GM19328 (cell line): ENCODE measurements at regions not wholly inside any gene's neighbourhood (a gene's known extent, or its start where the extent isn't known, plus 50 kb on each side); places are given as distances from the start of the nearest gene placed in this dataset.
"Not testable (repeated sequence)": the region's sequence is repeated elsewhere in the genome, so short reads cannot be mapped to it uniquely, and the experiment has no call there.

Experiments
- ATAC-seq: cut with Tn5 transposase; IDR thresholded peaks from one replicate; pipeline ENCODE4 v1.9.1; 2021; ENCODE audit warnings: mild to moderate bottlenecking, moderate library complexity; ENCODE audit not compliant: unreplicated experiment

DNA sequence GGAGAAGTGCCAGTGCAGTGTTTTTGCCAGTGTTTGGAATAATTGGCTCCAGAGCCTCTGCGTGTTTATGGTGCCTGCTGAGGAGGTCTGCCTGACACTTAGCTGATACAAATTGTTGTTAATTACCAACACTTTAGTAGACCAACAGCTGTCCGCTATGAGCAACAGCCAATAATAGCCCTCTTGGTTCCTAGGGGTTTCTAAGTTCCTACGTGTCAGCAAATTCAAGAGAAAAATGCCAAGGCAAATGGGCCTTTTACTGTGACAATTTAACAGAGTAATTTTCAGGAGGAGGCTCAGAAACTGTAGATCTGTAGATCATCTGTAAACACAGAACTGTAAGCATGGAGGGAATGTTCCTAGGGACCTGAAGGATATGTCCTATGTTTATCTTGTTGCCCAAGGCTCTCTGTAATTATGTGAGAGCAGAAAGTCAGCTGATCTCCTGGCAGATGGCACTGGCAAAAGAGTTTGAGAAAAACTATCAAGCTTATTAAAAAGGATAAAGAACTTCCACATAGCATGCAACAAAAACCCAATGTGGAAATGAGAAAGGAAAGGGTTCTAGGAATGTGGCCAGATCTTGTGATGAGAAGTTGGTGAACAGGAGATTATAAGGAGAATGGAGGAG is 157.7 kb downstream of the GJA1 start:
- ATAC-seq: no peak

DNA sequence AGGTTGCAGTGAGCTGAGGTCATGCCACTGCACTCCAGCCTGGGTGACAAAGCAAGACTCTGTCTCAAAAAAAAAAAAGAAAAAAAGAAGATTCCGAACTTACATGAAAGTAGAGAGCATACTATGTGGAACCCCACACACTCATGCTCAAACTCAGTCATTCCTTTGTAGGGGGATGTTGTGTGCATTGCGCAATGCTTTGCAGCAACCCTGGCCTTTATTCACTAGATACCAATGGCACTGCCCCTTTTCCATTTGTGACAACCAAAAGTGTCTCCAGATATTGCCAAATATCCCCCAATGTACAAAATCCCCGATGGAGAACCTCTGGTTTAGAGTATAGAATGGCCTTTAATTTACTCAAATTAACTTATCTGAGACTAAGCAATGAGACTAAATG is 158.6 kb downstream of the GJA1 start:
- no peak for ATAC-seq

GRCh38 chr6:121595646-121596045 is 160.2 kb downstream of the GJA1 start:
- ATAC-seq: no peak

- ATAC-seq: no peak
Measured at GRCh38 chr6:121596441-121596840, 161.0 kb downstream of the GJA1 start.

- ATAC-seq: no peak
Measured at GRCh38 chr6:121597654-121598053, 162.2 kb downstream of the GJA1 start.

- not testable (repeated sequence) for ATAC-seq
Measured at GRCh38 chr6:121599331-121599730, 163.9 kb downstream of the GJA1 start.

DNA sequence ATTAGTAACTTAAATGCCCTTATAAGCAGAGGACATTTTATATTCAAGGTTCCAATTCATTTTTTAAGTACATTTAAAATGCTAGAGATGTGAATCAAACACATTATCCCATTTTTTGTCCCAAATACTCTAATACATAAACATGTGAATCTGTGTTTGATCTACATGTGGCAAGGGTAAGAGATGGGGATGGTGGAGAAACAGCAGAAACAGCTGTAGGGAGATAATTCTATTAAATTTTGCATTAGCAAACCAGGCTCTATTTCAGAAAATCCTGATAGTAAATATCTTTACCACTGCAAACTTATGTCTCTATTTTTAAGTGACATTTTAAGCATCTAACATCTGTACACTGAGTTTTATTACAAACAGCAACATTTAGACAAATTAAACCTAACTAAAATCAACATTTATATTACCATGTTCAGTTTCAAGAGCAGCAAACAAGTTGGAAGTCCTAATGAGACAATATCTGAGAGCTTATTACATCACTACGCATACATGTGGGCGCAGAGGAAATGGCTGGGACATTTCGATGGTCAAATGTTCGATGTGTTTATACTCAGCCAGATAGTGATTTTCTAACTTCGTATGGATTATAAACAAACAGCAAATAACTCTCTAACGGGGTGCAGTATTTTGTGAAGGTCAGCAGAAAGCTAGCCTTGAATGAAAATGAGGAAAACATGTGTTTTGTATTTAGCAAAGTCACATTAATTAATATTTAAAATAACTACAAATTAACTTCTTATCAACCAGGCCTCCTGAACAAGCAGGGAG is 165.1 kb downstream of the GJA1 start:
- ATAC-seq: no peak

DNA sequence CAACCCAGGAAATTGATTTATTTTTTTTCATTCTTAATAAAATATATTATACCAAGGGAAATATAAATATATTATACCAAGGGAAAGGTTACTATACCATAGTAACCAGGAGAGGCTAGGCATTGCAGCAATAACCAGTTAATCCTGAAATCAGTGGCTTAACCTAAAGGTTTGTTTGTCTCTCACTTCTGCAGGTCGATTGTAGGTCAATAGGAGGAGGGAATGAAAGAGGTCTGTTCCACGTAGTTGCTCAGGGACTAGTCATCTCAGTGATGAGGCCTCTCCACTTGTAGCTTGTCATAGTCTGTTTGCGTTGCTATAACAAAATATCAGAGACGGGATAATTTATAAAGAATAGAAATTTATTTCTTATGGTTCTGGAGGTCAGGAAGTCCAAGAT is 168.0 kb downstream of the GJA1 start:
- ATAC-seq: no peak

- no peak for ATAC-seq
Measured at GRCh38 chr6:121607721-121608120, 172.3 kb downstream of the GJA1 start.

- no peak for ATAC-seq
Measured at GRCh38 chr6:121608270-121608669, 172.8 kb downstream of the GJA1 start.

GRCh38 chr6:121609281-121609680 is 173.8 kb downstream of the GJA1 start:
- ATAC-seq: no peak

DNA sequence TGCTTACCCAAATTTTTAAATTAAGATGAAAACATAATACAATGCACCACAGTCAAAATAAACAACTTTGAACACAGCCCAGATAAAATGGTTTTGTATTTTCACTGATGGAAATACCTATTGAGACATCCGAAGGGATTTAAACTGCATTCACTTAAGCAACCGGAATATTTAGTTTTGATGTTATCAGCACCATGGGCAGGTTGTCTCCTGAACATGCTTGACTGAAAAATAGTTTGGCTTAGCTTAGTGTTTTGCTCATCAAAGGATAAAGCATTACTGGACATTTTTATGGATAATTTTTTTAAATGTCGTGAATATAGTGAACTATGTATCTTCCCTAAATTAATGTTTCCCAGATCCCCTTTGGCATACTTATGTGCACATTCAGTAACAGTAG is 177.5 kb downstream of the GJA1 start:
- no peak for ATAC-seq

DNA sequence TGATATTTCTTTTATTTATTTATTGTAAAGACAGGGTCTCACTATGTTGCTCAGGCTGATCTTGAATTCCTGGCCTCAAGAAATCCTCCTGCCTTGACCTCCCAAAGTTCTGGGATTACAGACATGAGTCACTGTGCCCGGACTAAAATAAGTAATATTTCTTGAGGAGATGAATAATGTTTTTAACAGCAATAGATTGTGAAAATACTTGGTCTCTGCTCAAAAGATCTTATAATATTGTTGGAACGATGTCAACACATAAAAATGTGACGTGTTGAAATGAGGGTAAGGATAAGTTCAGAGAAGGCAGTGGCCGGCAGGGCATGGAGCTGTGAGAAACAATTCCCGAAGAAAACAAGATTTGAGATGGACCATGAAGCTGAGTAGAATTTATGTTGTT is 178.7 kb downstream of the GJA1 start:
- ATAC-seq: no peak

- ATAC-seq: no peak
Measured at GRCh38 chr6:121615493-121615892, 180.0 kb downstream of the GJA1 start.

GRCh38 chr6:121616406-121616805 is 181.0 kb downstream of the GJA1 start:
- ATAC-seq: no peak

- ATAC-seq: no peak
Measured at GRCh38 chr6:121617388-121617787, 181.9 kb downstream of the GJA1 start.

DNA sequence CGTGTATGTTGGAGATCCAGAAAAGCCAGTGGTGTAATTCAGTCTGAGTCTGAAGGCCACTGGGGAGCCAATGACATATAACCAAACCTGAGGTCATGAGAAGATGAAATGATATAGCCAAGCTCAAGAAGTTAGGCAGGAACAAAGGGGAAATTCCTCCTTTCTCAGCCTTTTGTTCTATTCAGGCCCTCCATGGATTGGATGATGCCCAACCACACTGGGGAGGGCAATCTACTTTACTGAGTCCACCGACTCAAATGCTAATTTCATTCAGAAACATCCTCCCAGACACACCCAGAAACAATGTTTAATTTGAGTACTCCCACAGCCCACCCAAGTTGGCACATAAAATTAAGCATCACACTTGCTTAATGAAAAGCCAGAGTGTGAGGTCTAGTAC is 183.6 kb downstream of the GJA1 start:
- no peak for ATAC-seq

DNA sequence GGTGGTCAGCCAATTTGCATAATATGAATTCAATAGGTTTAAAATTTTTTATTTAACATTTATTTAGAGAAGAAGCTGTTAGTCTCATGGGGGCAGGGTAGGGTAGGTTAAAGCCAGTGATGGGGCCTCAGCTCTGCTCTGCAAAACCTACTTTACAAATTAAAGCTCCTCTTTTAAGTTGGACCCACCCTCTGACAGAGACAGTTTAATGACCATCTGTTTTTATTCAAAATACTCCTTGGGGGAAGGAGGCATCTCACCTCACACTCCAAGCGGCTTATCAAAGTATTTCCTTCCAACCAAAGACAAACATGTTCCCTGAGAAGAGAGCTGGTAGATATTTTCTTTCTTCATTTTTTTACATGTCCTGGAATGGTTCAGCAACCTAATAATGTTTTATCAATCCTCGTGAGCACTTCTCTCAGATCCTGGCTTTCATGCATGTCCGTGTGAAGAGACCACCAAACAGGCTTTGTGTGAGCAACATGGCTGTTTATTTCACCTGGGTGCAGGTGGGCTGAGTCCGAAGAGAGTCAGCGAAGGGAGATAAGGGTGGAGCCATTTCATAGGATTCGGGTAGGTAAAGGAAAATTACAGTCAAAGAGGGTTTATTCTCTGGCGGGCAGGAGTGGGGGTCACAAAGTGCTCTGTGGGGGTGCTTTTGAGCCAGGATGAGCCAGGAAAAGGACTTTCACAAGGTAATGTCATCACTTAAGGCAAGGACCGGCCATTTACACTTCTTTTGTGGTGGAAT is 184.7 kb downstream of the GJA1 start:
- ATAC-seq: no peak

- no peak for ATAC-seq
Measured at GRCh38 chr6:121627761-121628160, 192.3 kb downstream of the GJA1 start.

- ATAC-seq: no peak
Measured at GRCh38 chr6:121630716-121631115, 195.3 kb downstream of the GJA1 start.

DNA sequence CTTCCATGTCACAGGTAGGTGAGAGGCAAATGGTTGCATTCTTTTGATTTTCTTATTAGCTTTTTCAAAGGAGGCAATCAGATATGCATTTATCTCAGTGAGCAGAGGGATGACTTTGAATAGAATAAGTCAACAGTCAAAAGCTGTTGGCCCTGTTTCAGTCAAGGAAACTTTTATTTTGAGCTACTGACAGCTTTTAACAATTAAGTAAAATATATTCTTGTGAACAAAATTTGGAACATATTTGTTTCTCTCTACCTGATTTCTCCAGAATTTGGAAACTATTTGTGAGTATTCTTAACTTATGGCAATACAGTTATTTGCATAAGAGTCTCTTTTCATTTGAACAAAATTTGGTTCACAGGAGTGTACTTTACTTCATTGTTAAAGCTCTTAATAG is 196.3 kb downstream of the GJA1 start:
- not testable (repeated sequence) for ATAC-seq

DNA sequence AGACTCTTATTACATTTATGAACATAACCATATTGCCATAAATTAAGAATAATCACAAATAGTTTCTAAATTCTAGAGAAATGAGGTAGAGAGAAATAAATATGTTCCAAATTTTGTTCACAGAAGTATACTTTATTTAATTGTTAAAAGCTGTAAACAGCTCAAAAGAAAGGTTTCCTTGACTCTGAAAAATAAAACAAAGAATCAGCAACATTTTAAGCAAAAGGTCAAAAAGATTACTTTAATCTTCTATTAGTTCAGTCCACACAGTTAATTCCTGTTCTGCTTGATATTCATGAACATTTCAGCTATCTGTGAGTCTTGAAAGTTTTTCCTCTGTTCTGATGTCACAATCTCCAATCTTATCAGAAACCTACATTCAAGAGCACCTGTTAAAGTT is 197.9 kb downstream of the GJA1 start:
- no peak for ATAC-seq
